ENCODE measurements at regions not wholly inside any gene's neighbourhood (a gene's known extent, or its start where the extent isn't known, plus 50 kb on each side); places are given as distances from the start of the nearest gene placed in this dataset.

DNA sequence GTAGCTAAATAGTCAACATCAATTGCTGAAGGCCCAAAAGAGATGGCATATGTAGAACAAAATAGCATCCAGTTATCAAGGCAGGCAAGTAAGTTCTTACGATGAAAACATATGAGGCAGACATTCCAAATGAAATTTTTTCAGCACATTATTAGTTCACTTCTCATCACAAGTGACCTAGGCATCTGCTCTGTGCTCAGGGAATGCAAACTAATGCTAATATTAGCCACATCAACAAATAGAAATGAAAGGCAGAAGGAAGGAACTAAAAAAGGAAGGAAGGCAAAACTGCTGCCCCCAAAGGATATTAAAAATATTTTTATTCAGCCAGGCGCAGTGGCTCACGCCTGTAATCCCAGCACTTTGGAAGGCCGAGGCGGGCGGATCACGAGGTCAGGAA is 51.2 kb upstream of the ROCK1 start:
- Histone ChIP-seq H3K4me3 (ENCODE audit: control extremely low read depth in 1 of 5, extremely low read depth in 1 of 5, insufficient read depth in 1 of 5, low read depth in 2 of 5, low read length in 4 of 5) (no peak overlapping the region), H3K9ac (ENCODE audit: low read length) (no peak overlapping the region), H3K27me3 (replicated peaks in 1 of 4; ENCODE audit: control extremely low read depth in 1 of 4, control insufficient read depth in 3 of 4, insufficient read depth in 4 of 4, low read length in 3 of 4) (no peaks in the 10 kb centered on the region), H3K27ac (ENCODE audit: low read length in 2 of 2) (no peak overlapping the region), H3K79me2 (ENCODE audit: control insufficient read depth, insufficient read depth, low read length) (no peaks in the 10 kb centered on the region), H2AFZ (ENCODE audit: insufficient read depth, low read depth, low read length, poor library complexity, severe bottlenecking) (no peak overlapping the region), H3K4me1 (ENCODE audit: control insufficient read depth in 2 of 2, insufficient read depth in 2 of 2, low read length in 2 of 2) (no peaks in the 10 kb centered on the region), H4K20me1 (ENCODE audit: control insufficient read depth, insufficient read depth, low read length, poor library complexity, severe bottlenecking) (no peaks in the 10 kb centered on the region), H3K4me2 (replicated peaks; ENCODE audit: low read depth, low read length, poor library complexity, severe bottlenecking) (no peak overlapping the region), H3K36me3 (replicated peaks in 1 of 2; ENCODE audit: control extremely low read depth in 1 of 2, control insufficient read depth in 1 of 2, extremely low read depth in 1 of 2, insufficient read depth in 2 of 2, low read length in 1 of 2) (no peaks in the 10 kb centered on the region), H3K9me3 (ENCODE audit: control extremely low read depth in 1 of 3, control insufficient read depth in 2 of 3, insufficient read depth in 1 of 3, low read length in 2 of 3) (peaks cover 0 to 3% (median 0%) of the 10 kb centered on the region in 3 donors)
- H3K27me3 Mint-ChIP-seq = no peaks in the 10 kb centered on the region
- intact Hi-C loops (cut with micrococcal nuclease) = no loop called here
- DNase-seq (no peak), ATAC-seq (ENCODE audit: low read depth) (no peak)
- H3K9me3 Mint-ChIP-seq (ENCODE audit: insufficient read depth) = no peaks in the 10 kb centered on the region
- CTCF ChIA-PET = no interaction called here
- no peak overlapping the region for H3K4me3 Mint-ChIP-seq
- WGBS (ENCODE audit: insufficient coverage) = 100% methylated on average over 1 of the region's 7 CpGs
- POLR2A ChIA-PET = no interaction called here
- TF ChIP-seq EZH2 (IDR thresholded peaks at IDR 0.05; ENCODE audit: borderline replicate concordance, insufficient read depth, low read depth, low read length, poor library complexity, severe bottlenecking) = no peak
- TF ChIP-seq, protein P1, sequence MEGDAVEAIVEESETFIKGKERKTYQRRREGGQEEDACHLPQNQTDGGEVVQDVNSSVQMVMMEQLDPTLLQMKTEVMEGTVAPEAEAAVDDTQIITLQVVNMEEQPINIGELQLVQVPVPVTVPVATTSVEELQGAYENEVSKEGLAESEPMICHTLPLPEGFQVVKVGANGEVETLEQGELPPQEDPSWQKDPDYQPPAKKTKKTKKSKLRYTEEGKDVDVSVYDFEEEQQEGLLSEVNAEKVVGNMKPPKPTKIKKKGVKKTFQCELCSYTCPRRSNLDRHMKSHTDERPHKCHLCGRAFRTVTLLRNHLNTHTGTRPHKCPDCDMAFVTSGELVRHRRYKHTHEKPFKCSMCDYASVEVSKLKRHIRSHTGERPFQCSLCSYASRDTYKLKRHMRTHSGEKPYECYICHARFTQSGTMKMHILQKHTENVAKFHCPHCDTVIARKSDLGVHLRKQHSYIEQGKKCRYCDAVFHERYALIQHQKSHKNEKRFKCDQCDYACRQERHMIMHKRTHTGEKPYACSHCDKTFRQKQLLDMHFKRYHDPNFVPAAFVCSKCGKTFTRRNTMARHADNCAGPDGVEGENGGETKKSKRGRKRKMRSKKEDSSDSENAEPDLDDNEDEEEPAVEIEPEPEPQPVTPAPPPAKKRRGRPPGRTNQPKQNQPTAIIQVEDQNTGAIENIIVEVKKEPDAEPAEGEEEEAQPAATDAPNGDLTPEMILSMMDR (IDR thresholded peaks at IDR 0.05) = no peak
- H3K27ac Mint-ChIP-seq = no peak overlapping the region
- H3K4me1 Mint-ChIP-seq = no peaks in the 10 kb centered on the region

DNA sequence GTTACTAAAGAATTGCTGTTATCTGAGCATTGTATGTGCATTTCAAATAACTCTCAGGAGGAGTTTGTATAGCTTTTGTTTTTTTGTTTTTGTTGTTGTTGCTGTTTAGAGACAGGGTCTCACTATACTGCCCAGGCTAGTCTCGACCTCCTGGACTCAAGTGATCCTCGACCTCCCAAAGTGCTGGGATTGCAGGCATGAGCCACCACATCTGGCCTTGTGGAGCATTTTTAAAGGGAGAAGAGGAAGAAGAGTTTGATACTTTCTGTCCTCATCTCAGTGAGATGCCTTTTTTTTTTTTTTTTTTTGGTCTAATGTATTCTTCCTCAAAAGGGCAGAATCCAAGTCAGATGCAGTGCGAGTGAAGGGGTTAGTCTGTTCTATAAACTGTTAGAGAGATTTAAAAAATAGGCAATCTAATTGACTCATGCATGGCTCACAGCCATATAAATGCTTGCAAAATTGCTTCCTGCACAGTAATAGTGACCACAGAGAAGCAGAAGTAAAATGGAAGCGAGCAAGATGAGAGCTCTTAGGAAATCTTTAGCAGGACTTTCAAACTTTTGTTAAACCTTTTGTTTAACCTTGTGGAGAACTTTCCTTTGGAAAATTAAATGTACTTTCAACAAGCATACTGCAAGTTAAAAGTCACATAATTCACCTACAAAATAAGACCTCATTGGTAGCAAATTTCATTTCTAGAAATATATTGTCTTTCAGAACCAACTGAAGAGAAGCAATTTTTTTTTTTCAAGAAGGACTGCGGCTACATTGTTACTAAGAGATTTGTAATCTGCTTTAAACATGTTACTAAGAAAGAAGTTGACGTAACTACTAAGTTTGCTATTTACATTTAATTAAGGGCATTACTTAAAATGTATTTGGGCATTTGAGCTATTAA is 52.3 kb upstream of the ROCK1 start:
- ChIA-PET POLR2A (no interaction called here), CTCF (interaction anchor here (1.2 kb wide), 1 partner anchor 14 kb away, joined by 3 read pairs; no protein-coding TSS in a partner anchor)
- Histone ChIP-seq H3K9me3 (ENCODE audit: control extremely low read depth in 1 of 3, control insufficient read depth in 2 of 3, insufficient read depth in 1 of 3, low read length in 2 of 3) (no peaks in the 10 kb centered on the region), H3K9ac (ENCODE audit: low read length) (no peak overlapping the region), H4K20me1 (ENCODE audit: control insufficient read depth, insufficient read depth, low read length, poor library complexity, severe bottlenecking) (no peaks in the 10 kb centered on the region), H3K4me2 (replicated peaks; ENCODE audit: low read depth, low read length, poor library complexity, severe bottlenecking) (no peak overlapping the region), H3K36me3 (replicated peaks in 1 of 2; ENCODE audit: control extremely low read depth in 1 of 2, control insufficient read depth in 1 of 2, extremely low read depth in 1 of 2, insufficient read depth in 2 of 2, low read length in 1 of 2) (no peaks in the 10 kb centered on the region), H2AFZ (ENCODE audit: insufficient read depth, low read depth, low read length, poor library complexity, severe bottlenecking) (no peak overlapping the region), H3K79me2 (ENCODE audit: control insufficient read depth, insufficient read depth, low read length) (no peaks in the 10 kb centered on the region), H3K4me3 (ENCODE audit: control extremely low read depth in 1 of 5, extremely low read depth in 1 of 5, insufficient read depth in 1 of 5, low read depth in 2 of 5, low read length in 4 of 5) (no peak overlapping the region), H3K27me3 (replicated peaks in 1 of 4; ENCODE audit: control extremely low read depth in 1 of 4, control insufficient read depth in 3 of 4, insufficient read depth in 4 of 4, low read length in 3 of 4) (peaks cover 0 to under 1% (median 0%) of the 10 kb centered on the region in 4 experiments), H3K27ac (ENCODE audit: low read length in 2 of 2) (no peak overlapping the region), H3K4me1 (ENCODE audit: control insufficient read depth in 2 of 2, insufficient read depth in 2 of 2, low read length in 2 of 2) (no peaks in the 10 kb centered on the region)
- intact Hi-C loops (cut with micrococcal nuclease) = no loop called here
- Mint-ChIP-seq H3K9me3 (ENCODE audit: insufficient read depth) (no peaks in the 10 kb centered on the region), H3K4me3 (no peak overlapping the region), H3K27me3 (no peaks in the 10 kb centered on the region), H3K27ac (no peak overlapping the region), H3K4me1 (no peaks in the 10 kb centered on the region)
- 20% methylated on average over 2 of the region's 6 CpGs for WGBS (ENCODE audit: insufficient coverage)
- DNase-seq (no peak), ATAC-seq (ENCODE audit: low read depth) (no peak)
- no peak for TF ChIP-seq EZH2 (IDR thresholded peaks at IDR 0.05; ENCODE audit: borderline replicate concordance, insufficient read depth, low read depth, low read length, poor library complexity, severe bottlenecking)
- TF ChIP-seq, protein P1 (IDR thresholded peaks at IDR 0.05) = no peak

Data from B cell (primary cell).